Keratinocyte (primary cell): ENCODE measurements at regions not wholly inside any gene's neighbourhood (a gene's known extent, or its start where the extent isn't known, plus 50 kb on each side); places are given as distances from the start of the nearest gene placed in this dataset.

Experiments used
- CTCF ChIP-seq, 3 experiments: IDR thresholded peaks in 1 of 3; conservative IDR thresholded peaks in 1 of 3; optimal IDR thresholded peaks in 1 of 3; 2 replicates in 2 of 3; 3 replicates in 1 of 3; pipeline versions ENCODE3 to v1.5.1; 2011; ENCODE audit warnings: low read length in 3 of 3, mild to moderate bottlenecking in 3 of 3, moderate library complexity in 2 of 3, control low read depth in 1 of 3, inconsistent platforms in 1 of 3; ENCODE audit not compliant: insufficient read depth in 2 of 3; ENCODE audit errors: extremely low read depth in 1 of 3
- EZH2 ChIP-seq: IDR thresholded peaks from one replicate; pipeline ENCODE4 v1.6.1; 2012; ENCODE audit warnings: inconsistent platforms, mild to moderate bottlenecking, low read length, moderate library complexity

- TF ChIP-seq EZH2 (no peak), CTCF (optimal IDR thresholded peaks at IDR 0.05 in 1 of 3, IDR thresholded peaks at IDR 0.05 in 1 of 3, conservative IDR thresholded peaks at IDR 0.05 in 1 of 3; ENCODE audit: extremely low read depth in 1 of 3, insufficient read depth in 2 of 3, low read length in 3 of 3) (no peak)
These were observed 492.0 kb upstream of the USP24 start for GRCh38 chr1:55707196-55707595.
